GM21786 (cell line): ENCODE measurements at regions not wholly inside any gene's neighbourhood (a gene's known extent, or its start where the extent isn't known, plus 50 kb on each side); places are given as distances from the start of the nearest gene placed in this dataset.

Experiments
- ATAC-seq: cut with Tn5 transposase; IDR thresholded peaks from one replicate; pipeline ENCODE4 v1.9.1; 2021; ENCODE audit not compliant: unreplicated experiment

DNA sequence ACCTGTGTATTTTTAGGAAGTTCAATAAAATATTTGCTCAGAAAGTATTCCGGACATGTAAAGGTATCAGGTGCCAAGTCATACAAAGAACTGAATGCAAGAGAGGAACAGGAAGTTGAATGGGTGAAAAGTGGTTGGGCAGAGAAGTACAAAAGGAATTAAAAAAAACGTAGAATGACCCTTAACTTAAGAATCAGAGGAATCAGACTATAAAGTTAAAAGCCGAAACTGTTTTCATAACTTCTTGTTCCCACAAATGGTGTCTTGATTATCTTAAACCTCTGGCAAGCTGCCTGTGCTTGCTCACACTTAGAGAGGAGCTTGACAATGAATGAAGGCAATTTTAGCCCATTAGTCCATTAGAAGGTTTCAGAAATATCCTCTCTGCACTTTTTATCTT is 81.6 kb upstream of the HHIP start:
- no peak for ATAC-seq

DNA sequence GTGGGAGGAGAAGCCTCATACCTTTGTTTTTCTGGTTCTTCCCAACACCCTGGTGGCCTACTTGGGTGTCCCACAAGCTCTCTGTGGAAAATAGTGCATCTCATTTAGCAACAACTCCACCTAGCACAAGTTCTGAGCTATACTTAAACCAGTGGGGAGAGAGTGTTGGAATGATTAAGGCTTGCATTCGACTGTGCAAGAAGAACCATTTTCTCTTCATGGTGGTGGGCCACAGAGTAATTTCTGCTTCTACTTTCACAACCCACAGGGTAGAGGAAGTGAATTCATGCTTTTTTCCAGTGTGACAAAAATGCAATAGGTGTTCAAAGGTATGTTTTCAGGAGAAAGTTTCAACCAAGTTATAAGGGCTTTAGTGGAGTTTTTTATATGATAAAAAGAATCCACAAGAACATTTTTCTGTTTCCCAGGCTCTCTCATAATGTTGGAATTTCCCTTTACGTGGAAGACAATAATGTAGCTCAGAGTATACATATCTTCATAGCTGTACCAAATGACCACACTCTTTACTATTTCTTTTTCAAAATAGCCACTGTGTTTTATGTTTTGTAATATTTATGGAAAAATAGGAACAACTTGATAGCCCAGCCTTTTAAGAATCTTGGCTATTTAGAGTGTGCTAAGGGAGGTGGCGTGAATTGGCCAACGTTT is 80.3 kb upstream of the HHIP start:
- ATAC-seq: no peak

DNA sequence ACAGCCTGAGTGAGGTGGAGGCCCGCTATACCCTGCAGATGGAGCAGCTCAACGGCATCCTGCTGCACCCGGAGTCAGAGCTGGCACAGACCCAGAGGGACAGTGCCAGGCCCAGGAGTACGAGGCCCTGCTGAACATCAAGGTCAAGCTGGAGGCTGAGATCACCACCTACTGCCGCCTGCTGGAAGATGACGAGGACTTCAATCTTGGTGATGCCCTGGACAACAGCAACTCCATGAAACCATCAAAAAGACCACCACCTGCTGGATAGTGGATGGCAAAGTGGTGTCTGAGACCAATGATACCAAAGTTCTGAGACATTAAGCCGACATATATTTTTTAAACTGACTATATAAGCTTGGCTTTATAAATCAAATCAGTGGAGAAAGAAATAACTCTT is 73.3 kb upstream of the HHIP start:
- no peak for ATAC-seq

DNA sequence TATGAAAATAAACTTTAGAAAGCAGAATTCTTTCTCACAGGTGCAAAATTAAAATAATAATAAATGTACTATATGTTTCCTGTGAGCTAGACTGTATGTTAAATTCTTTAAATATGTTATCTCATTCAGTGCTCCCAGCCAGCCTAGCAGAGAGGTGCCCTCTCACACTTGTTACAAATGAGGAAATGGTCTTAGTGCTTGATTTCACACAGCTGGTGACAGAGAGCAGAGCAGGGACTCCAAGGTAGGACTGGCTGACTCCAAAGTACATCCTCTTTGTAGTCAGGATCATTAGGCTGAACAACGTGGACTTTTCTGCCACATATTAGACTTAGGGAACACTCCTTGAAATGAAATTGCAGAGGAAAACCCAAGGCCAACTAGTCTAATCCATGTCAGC is 72.0 kb upstream of the HHIP start:
- ATAC-seq: peak; percentile 68

DNA sequence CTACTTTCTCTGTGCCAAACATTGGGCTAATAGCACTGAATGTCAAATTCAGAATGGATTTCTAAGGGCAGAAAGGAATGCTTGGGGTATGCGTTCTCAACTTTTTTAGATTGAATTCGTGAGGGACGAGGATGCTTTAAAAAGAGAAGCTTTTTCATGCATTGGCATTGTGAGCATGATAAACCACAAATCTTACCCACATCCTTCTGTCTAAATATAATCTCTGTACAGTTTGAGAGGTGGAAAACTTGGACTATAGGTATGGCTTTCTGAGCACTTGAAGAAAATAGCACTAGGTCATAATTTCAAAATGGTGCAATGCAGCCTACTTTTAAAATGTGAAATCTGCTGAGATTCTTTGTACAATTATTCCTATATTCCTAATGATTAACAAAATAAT is 71.4 kb upstream of the HHIP start:
- ATAC-seq: no peak

DNA sequence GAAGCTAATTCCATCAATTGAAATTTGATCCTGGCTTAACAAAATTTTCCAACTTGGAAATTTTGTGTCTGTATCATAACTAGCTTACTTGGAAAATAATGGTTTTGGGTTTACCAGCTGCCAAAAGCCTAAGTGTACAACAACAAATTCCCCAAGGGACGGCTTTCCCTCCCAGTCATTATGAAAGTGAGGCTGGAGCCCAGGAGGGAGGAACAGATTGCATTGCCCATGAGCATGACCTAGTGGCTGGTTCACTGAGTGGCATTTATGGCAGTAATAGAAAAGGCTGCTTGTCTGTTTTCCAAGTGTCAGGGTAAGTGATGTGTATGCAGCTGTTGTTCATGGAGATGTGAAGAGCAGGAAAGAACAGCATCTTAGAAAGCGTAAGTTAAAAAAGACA is 70.8 kb upstream of the HHIP start:
- ATAC-seq: no peak

DNA sequence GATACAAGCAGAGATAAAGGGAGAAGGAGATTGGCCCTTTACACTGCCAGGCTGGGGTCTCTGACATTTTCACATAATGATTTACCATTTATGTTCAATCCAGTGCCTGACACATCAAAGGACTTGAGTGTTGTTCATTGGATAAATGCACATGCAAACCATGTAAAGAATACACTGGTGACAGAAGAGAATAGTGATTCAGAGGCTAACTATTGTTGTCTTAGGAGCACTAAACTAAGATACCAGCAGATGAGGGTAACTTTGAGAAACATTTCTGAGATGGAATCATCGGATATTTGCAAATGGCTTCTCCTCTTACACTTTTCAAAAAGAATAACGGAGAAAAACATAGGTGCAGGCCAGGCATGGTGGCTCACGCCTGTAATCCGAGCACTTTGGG is 67.3 kb upstream of the HHIP start:
- no peak for ATAC-seq

DNA sequence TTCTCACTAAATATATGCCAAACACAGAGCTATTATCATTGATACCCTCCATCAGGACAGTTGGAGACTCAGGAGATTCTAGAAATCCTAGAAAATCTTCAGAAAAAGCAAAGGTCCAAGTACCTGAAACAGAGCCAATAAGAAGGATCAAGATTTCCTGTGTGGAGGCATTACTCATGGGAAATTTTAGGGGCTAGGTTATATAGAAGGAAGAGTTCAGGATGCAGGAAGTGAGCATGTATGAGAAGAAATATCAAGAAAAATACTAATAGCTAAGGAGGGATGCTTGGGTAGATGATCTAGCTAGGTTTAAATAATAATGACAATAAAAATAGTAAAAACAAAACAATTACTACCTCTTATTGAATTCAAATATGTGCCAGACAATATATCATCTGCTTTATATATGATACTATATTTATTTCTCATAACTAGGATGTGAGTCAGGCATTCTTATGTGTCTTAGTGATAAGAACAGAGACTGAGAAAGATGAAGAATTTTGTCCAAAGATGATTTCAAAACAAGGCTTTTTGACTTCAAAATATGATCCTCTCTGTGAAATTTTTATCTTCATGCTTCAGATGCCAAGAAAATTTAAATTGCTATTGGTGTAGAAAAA is 66.4 kb upstream of the HHIP start:
- ATAC-seq: no peak

DNA sequence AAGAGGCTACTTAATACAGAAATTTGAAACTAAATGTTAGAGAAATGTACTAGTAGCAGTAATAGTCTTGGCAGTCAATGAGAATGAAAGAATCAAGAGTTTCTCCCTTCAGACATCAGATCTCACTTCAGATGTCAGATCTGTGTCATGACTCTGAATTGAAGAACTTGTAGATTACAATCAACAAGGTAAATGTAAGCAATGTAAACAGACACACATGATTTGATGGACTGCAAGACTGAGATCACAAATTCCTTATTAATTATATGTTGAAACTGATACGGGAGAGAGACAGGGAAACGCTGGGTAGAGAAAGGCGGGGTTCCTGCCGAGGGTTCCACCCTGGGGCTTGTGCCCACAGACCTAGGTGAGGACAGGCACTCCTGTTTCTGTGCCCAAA is 65.5 kb upstream of the HHIP start:
- ATAC-seq: no peak

DNA sequence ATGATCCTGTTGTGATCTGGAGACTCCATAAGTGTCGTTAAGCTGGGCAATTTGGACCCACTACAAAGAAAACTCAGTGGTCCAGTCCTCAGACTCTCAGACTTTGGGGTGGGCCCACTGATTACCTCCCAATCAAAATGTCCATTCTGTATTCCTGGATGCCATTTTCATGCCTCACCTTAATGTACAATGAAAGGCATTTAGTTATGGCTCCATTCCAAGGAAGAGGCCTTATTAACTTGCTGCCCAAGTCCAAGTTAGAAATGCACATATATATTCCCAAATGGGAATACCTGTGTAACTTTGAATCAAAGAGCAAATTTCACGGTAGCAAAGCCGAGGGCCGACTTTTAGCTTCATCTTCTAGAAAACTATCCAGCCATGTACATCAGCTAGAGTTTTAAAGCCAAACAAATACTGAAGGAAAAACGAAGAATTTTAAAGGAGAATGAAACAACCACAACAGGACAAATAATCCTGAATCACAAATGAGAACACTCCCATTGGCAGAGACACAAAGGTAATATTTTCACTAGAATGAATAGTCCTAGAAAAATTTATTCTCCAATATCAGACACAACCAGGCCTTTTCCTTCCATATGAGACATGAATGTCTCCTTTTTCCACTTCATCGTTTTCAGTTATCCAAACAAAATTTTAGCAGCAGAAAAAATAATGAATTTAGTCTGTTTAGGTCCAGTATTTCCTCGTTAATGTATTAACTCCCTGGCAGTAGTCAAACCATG is 63.7 kb upstream of the HHIP start:
- no peak for ATAC-seq

DNA sequence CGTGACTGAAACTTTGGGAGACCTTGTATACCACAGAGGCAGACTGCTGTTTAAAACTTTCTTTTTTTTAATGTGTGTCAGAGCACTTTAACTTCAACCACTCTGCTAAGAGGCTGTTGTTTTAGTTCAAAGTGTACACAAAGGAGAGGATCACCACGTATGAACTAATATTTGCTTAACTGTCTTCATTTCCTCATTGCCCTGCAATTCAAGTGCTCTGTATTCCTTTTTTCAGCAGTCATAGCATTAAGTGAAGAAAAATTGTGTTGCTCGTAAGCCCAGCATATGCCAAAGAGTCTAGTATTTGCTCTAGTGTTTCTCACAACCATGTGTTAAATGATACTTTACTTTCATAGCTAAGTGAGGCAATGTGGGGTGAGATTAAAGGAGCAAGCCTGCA is 63.0 kb upstream of the HHIP start:
- no peak for ATAC-seq

DNA sequence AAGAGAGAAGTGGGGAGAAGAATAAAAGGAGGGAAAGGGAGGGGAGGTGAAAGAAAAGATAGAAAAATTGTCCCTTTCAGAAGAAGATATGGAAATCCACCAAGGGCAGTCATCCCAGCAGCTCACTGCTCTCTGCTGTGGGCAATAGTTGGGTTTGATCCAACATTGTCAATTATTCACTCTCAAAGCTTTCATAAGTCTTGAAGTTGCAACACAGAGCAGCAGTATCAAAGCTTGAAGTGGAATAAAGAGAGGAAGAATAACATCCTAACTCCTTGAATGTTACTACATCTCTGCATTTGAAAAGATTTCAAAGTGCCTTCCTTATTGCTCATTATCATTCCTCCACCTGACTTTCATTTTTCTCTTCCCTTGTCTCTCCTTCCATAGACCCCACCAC is 62.3 kb upstream of the HHIP start:
- ATAC-seq: no peak

DNA sequence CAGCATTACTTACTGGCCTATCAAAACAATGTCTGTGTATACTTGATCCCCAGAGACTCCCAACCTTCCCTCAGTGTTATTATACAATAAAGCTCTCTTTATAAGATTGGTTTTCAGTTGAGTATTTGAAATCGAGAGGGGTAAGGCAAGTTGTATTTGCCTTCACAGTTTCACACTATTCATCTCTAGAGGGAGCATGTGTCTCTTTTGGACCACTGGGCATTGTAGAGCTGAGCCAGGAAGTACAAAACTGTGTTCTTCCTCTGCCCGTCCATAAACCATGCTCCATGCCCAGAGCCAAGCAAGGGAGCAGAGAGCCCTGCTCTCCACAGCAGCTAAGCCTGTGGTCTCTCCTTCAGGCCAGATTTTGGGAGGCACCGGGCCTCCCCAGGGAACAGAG is 61.5 kb upstream of the HHIP start:
- ATAC-seq: no peak

DNA sequence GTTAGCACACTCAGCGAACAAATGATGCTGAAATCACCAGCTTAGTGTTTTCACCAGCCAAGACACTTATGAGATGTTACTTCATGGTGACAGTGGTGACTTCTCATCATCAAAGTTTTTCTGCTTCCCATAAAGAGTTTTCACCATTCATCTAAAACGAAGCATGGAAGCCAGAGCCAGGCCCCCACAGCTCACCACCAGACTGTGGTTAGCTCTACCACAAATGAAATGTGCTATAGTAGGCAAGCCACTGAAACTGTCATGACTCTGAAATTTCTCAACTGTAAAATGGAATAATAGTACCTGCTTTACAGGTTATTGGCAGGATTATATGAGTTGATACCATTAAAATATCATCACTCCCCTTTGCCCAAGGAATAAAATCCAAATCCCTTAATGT is 56.4 kb upstream of the HHIP start:
- no peak for ATAC-seq

DNA sequence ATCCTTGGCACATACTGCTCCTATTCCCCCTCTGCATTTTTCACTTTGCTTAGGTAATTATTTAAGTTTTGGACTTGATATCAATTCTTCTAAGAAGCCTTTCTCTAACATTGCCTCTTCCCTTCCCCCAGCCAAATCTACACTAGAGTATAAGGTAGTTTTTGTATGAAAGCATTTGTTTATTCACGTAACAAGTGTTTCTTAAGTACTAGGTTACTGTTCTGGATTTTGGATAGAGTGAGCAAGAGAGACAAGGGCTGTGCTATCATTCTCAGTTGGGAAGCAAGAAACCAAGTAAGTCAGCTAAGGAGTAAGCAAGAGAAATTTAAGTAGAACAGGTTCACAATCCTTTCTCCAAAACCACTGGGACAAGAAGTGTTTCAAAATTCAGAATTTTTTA is 55.9 kb upstream of the HHIP start:
- ATAC-seq: no peak

DNA sequence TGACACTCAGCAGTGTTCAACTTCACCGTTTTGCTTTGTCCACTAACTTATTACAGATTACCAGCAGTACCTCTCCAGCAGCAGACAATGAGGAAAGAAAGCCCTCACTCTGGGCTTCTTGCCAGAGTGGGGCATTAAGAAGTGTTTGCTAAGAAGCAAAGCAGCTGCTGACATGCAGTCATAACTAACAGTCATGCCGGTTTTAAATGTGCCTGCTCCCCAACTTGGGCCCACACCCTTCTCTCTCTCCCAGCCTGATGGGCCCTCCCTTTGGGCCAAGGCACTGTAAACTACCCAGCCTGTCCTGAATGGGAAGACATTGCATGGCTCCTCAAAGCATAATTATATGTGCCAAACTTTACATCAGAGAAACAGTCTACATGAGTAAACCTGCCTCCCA is 54.6 kb upstream of the HHIP start:
- no peak for ATAC-seq

DNA sequence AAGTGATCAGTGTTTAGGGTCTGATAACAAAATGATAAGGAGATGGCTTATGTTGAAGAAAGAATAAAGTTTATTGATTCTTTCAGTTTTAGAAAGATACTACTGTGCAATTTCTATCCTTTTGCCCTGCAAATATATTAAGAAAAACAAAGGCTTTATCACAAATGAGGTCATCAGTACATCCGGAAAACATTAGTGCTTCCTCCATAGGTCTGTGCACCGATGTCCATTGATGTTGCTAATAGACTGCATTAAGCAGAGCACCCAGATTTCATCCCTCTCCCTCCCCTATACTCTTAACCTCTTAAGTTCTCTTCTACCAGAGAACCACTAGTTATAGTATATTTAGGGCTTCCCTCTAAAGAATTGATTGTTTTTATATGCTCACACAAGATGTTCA is 53.7 kb upstream of the HHIP start:
- ATAC-seq: no peak

DNA sequence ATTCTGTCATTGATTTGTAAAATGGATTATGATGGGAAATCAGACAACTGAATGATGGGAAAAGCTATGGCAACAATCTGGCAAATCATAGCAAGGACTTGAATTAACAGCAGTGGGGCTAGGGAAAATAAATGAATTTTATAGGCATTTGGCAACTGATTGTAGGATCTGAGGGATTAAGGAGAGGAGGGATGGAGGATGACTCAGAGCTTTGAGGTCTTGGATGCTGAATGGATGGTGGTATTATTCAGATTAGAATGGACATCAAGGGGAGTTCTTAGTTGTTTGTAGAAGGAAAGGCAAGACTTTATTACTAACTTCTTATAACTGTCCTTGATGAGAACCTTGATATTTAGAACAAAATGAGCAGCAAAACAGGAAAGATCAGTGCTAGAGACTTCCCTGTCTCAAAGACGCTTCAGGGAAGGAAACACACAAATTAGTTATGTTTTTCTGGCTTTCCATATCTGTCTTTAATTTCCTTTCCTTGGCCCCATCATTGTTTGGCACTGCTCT is 51.4 kb upstream of the HHIP start:
- no peak for ATAC-seq

DNA sequence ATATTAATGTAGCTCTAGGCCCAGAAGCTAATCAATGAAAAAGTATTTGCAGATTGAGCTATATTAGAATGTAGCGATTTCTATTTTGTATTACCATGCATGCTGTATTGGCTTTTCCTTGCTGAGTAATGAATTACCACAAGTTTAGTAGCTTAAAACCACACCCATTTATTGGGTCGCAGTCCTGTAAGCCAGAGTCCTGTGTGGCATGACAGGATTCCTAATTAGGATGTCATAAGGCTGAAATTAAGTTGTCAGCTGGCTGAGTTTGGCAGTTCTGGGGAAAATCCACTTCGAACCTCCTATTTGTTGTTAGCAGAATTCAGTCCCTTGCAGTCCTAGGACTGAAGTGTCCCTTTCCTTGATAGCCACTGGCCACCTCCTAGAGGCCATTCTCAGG is 50.3 kb upstream of the HHIP start:
- ATAC-seq: no peak
